KMS-11 (cell line): ENCODE measurements at regions not wholly inside any gene's neighbourhood (a gene's known extent, or its start where the extent isn't known, plus 50 kb on each side); places are given as distances from the start of the nearest gene placed in this dataset.
"Not testable (repeated sequence)": the region's sequence is repeated elsewhere in the genome, so short reads cannot be mapped to it uniquely, and the experiment has no call there.

Source experiments
- H2AFZ ChIP-seq: fragments of 200-600 bp; sonication (generic); 2 replicates; pipeline ENCODE4 v1.6.1; 2016; ENCODE audit warnings: antibody characterized with exemption, mixed run types, low read depth
- H3K27ac ChIP-seq: fragments of 200-600 bp; sonication (generic); 2 replicates; pipeline ENCODE4 v1.6.1; 2016; ENCODE audit warnings: mild to moderate bottlenecking, mixed run types
- H3K27me3 ChIP-seq: fragments of 200-600 bp; sonication (generic); 2 replicates; pipeline ENCODE4 v1.6.1; 2017; ENCODE audit warnings: mild to moderate bottlenecking, low read depth, mixed run types, moderate library complexity; ENCODE audit not compliant: insufficient read depth
- H3K36me3 ChIP-seq: fragments of 200-600 bp; sonication (generic); 2 replicates; pipeline ENCODE4 v1.6.1; 2017; ENCODE audit warnings: mild to moderate bottlenecking, mixed run types; ENCODE audit not compliant: insufficient read depth
- H3K4me1 ChIP-seq: fragments of 200-600 bp; sonication (generic); 2 replicates; pipeline ENCODE4 v1.6.1; 2016; ENCODE audit warnings: mild to moderate bottlenecking, low read depth, mixed run types; ENCODE audit not compliant: poor library complexity, severe bottlenecking
- H3K4me2 ChIP-seq: fragments of 200-600 bp; sonication (generic); 2 replicates; pipeline ENCODE4 v1.7.0; 2016; ENCODE audit warnings: mild to moderate bottlenecking, mixed run types
- H3K4me3 ChIP-seq: fragments of 200-600 bp; sonication (generic); IDR thresholded peaks from 2 replicates; pipeline ENCODE4 v1.6.1; 2017; ENCODE audit warnings: low read depth, low read length, mixed read lengths; ENCODE audit not compliant: insufficient read depth
- H3K79me2 ChIP-seq: fragments of 200-600 bp; sonication (generic); 2 replicates; pipeline ENCODE4 v1.6.1; 2016; ENCODE audit warnings: low read depth, mixed run types; ENCODE audit not compliant: insufficient read depth
- H3K9ac ChIP-seq: fragments of 200-600 bp; sonication (generic); 2 replicates; pipeline ENCODE4 v1.6.1; 2016; ENCODE audit warnings: mild to moderate bottlenecking, mixed run types
- H4K20me1 ChIP-seq: fragments of 200-600 bp; sonication (generic); 2 replicates; pipeline ENCODE4 v1.6.1; 2016; ENCODE audit warnings: mild to moderate bottlenecking, mixed run types; ENCODE audit not compliant: insufficient read depth
- TF ChIP-seq, protein P1 (sequence below): fragments of 200-600 bp; sonication (generic); conservative IDR thresholded peaks from 2 replicates; pipeline ENCODE4 v1.6.1; 2017; ENCODE audit warnings: low read depth, mild to moderate bottlenecking, antibody characterized with exemption, low read length, moderate library complexity, mixed read lengths

DNA sequence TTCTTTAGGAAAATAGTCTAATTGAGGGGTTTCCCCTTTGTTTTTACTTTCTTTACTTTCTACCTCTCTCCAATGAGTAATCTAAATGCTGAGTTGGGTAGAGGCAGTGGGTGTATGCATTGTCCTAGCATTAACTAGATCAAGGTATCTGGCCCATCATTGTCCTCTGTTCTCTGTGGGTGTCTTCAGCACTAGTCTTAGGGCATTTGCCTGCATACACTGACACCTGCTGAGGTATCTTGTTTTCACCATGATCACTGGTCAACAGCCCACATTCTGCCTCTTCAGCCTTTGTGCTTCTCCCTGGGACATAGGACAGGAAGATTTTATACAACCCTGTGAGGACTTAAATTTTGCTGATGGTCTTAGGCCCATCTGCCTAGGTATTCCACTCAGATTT, 371.1 kb downstream of the RAB38 start:
- H4K20me1 ChIP-seq: no peaks in the 10 kb centered on the region
- H2AFZ ChIP-seq: no peak overlapping the region
- no peaks in the 10 kb centered on the region for H3K36me3 ChIP-seq
- no peak overlapping the region for H3K9ac ChIP-seq
- H3K27me3 ChIP-seq: no peaks in the 10 kb centered on the region
- no peaks in the 10 kb centered on the region for H3K4me1 ChIP-seq
- TF ChIP-seq, protein P1, sequence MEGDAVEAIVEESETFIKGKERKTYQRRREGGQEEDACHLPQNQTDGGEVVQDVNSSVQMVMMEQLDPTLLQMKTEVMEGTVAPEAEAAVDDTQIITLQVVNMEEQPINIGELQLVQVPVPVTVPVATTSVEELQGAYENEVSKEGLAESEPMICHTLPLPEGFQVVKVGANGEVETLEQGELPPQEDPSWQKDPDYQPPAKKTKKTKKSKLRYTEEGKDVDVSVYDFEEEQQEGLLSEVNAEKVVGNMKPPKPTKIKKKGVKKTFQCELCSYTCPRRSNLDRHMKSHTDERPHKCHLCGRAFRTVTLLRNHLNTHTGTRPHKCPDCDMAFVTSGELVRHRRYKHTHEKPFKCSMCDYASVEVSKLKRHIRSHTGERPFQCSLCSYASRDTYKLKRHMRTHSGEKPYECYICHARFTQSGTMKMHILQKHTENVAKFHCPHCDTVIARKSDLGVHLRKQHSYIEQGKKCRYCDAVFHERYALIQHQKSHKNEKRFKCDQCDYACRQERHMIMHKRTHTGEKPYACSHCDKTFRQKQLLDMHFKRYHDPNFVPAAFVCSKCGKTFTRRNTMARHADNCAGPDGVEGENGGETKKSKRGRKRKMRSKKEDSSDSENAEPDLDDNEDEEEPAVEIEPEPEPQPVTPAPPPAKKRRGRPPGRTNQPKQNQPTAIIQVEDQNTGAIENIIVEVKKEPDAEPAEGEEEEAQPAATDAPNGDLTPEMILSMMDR: no peak
- H3K79me2 ChIP-seq: no peaks in the 10 kb centered on the region
- H3K4me3 ChIP-seq: no peak overlapping the region
- no peak overlapping the region for H3K27ac ChIP-seq
- no peak overlapping the region for H3K4me2 ChIP-seq

DNA sequence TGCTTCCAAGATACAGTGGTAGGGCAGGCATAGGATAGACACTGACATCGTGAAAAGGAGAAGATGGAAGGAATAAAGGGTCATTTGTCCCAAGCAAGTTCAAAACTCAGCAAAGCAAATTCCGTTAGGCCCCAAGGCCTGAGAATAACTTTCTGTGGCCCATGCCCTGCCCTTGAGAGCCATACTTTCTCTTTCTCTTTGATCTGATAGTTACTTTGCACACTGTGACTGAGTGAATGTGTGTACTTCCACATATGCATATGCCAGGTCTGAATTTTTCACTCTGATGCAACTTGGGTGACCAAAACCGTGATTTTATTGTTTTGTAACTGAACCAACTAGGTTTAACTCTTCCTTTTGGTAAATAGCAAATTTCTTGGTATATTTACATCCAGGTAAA, 371.5 kb downstream of the RAB38 start:
- H4K20me1 ChIP-seq: no peaks in the 10 kb centered on the region
- no peak overlapping the region for H3K4me2 ChIP-seq
- H3K27me3 ChIP-seq: no peaks in the 10 kb centered on the region
- no peak overlapping the region for H2AFZ ChIP-seq
- no peaks in the 10 kb centered on the region for H3K4me1 ChIP-seq
- H3K27ac ChIP-seq: no peak overlapping the region
- no peaks in the 10 kb centered on the region for H3K36me3 ChIP-seq
- TF ChIP-seq, protein P1: no peak
- H3K4me3 ChIP-seq: no peak overlapping the region
- no peaks in the 10 kb centered on the region for H3K79me2 ChIP-seq
- H3K9ac ChIP-seq: no peak overlapping the region

DNA sequence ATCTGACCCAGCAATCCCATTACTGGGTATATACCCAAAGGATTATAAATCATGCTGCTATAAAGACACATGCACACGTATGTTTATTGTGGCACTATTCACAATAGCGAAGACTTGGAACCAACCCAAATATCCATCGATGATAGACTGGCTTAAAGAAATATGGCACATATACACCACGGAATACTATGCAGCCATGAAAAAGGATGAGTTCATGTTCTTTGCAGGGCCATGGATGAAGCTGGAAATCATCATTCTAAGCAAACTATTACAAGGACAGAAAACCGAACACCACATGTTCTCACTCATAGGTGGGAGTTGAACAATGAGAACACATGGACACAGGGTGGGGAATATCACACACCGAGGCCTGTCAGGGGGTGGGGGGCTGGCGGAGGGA, 390.4 kb downstream of the RAB38 start:
- not testable (repeated sequence) for H3K27me3 ChIP-seq, H3K4me2 ChIP-seq, H4K20me1 ChIP-seq, H3K36me3 ChIP-seq, H3K4me1 ChIP-seq, H3K27ac ChIP-seq, H3K9ac ChIP-seq, H3K4me3 ChIP-seq, H2AFZ ChIP-seq, H3K79me2 ChIP-seq

DNA sequence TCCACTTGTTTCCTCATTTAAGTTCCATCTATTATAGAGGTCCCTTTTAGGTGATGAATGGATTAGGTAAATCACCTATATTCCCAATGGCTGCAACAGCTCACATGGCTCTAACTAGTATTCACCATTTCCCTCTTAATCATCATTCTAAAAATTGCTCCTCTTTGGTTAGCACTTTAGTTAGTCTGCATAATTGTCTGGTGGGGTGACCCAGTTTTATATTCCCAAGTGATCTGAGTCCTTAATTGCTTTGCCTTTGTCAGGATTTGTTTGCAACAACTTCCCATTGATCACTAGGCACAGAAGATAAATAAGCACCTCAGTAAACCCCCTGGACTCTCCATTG, 395.2 kb downstream of the RAB38 start:
- Histone ChIP-seq H3K4me2 (no peak overlapping the region), H3K27me3 (no peaks in the 10 kb centered on the region), H3K4me3 (no peak overlapping the region), H3K36me3 (no peaks in the 10 kb centered on the region), H4K20me1 (no peaks in the 10 kb centered on the region), H3K9ac (no peak overlapping the region), H3K27ac (no peak overlapping the region), H3K4me1 (no peaks in the 10 kb centered on the region), H3K79me2 (no peaks in the 10 kb centered on the region), H2AFZ (no peak overlapping the region)
- TF ChIP-seq, protein P1: no peak

DNA sequence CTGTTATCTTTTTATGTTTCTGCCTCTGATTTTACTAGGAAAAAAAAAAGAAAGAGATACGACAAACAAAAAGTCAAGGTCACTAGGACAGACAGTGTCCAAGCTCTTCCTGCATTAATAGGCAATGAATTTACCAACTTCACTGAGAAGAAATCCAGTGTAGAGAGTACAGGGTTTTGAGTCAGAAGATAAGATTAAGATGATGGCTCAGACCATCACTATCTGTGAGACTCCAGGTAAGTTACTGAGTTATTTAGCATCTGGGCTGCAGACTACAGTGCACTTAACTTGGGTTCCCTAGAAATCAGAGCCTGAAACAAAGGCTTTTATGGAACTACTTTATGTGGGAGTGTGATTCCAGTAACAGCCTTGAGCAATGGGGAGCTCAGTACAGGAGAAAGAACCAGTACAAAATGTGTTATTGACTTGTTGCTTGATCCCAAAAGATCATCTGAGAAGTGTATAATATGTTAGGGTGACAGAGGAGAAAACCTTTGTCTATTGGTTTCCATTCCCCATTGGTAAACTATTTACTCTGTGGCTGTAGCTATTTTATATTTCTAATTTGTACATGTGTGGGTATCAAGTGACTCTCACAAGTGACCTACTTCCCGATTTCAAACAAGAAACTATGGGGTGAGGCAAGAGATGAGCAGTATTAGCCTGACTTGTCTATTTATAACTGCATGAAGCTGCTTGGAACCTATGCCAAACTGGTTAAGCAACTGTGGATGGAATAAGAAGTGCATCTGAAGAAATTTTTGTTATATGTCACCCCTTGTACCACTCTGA, 395.8 kb downstream of the RAB38 start:
- Histone ChIP-seq H2AFZ (no peak overlapping the region), H3K4me2 (no peak overlapping the region), H3K4me1 (no peaks in the 10 kb centered on the region), H3K4me3 (no peak overlapping the region), H3K9ac (no peak overlapping the region), H3K27me3 (no peaks in the 10 kb centered on the region), H3K27ac (no peak overlapping the region), H3K36me3 (no peaks in the 10 kb centered on the region), H4K20me1 (no peaks in the 10 kb centered on the region), H3K79me2 (no peaks in the 10 kb centered on the region)
- TF ChIP-seq, protein P1: no peak
